ENCODE measurements at regions not wholly inside any gene's neighbourhood (a gene's known extent, or its start where the extent isn't known, plus 50 kb on each side); places are given as distances from the start of the nearest gene placed in this dataset.
A peak's percentile ranks its signal among the peaks of the same experiment; 100 is the strongest.

DNA sequence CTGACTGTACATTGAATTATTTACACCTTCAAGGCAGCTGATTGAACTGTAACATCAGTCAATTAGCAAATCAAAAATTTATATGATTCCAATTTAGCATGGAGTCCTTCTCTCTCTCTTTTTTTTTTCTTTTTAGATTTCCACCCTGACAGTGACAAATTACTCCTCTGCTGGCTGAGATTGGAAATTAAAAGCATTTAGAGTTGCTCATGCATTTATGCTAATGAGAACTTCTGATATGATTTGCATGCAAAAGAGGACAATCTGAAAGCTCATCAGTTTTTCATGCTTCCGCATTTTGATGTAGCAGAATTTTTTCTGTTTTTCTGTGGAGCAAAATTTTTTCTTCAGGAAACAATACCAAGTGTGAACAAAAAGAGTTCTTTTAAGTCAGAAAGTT is 130.5 kb upstream of the NOX3 start:
- DNase-seq: no peak
- in situ Hi-C loops (cut with HindIII; ENCODE audit: low pct_ligation_motif_present, low sequenced_read_pairs): no loop called here
- Histone ChIP-seq H3K27me3 (replicated peaks) (no peaks in the 10 kb centered on the region), H3K36me3 (replicated peaks) (no peaks in the 10 kb centered on the region), H3K4me3 (ENCODE audit: low read depth, low read length) (no peak overlapping the region), H3K27ac (no peak overlapping the region)
- TF ChIP-seq, protein P1, sequence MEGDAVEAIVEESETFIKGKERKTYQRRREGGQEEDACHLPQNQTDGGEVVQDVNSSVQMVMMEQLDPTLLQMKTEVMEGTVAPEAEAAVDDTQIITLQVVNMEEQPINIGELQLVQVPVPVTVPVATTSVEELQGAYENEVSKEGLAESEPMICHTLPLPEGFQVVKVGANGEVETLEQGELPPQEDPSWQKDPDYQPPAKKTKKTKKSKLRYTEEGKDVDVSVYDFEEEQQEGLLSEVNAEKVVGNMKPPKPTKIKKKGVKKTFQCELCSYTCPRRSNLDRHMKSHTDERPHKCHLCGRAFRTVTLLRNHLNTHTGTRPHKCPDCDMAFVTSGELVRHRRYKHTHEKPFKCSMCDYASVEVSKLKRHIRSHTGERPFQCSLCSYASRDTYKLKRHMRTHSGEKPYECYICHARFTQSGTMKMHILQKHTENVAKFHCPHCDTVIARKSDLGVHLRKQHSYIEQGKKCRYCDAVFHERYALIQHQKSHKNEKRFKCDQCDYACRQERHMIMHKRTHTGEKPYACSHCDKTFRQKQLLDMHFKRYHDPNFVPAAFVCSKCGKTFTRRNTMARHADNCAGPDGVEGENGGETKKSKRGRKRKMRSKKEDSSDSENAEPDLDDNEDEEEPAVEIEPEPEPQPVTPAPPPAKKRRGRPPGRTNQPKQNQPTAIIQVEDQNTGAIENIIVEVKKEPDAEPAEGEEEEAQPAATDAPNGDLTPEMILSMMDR (IDR thresholded peaks at IDR 0.05; ENCODE audit: low read depth, low read length, missing control alignments): no peak

DNA sequence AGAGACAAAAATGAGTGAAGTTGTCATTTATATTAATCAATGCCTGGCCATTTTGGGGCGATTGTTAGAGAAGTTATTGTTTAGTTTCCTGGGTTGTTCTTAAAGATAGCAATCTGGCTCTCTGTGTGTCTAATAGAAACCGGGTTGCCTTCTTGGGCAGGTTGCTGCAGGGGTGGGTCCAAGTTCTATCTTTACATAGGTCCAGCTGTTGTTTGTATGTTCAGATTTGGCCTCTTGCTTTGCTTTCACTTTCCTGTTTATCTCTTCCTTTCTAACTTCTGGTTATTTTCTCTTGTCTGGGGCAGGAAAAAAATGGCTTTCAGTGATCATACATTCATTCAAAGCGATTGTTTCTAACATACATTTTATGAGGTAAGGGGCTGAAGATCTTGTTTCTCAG is 128.4 kb upstream of the NOX3 start:
- Histone ChIP-seq H3K36me3 (replicated peaks) (no peaks in the 10 kb centered on the region), H3K4me3 (ENCODE audit: low read depth, low read length) (no peak overlapping the region), H3K27ac (no peak overlapping the region), H3K27me3 (replicated peaks) (no peaks in the 10 kb centered on the region)
- no peak for DNase-seq
- TF ChIP-seq, protein P1 (IDR thresholded peaks at IDR 0.05; ENCODE audit: low read depth, low read length, missing control alignments): no peak
- in situ Hi-C loops (cut with HindIII; ENCODE audit: low pct_ligation_motif_present, low sequenced_read_pairs): no loop called here

DNA sequence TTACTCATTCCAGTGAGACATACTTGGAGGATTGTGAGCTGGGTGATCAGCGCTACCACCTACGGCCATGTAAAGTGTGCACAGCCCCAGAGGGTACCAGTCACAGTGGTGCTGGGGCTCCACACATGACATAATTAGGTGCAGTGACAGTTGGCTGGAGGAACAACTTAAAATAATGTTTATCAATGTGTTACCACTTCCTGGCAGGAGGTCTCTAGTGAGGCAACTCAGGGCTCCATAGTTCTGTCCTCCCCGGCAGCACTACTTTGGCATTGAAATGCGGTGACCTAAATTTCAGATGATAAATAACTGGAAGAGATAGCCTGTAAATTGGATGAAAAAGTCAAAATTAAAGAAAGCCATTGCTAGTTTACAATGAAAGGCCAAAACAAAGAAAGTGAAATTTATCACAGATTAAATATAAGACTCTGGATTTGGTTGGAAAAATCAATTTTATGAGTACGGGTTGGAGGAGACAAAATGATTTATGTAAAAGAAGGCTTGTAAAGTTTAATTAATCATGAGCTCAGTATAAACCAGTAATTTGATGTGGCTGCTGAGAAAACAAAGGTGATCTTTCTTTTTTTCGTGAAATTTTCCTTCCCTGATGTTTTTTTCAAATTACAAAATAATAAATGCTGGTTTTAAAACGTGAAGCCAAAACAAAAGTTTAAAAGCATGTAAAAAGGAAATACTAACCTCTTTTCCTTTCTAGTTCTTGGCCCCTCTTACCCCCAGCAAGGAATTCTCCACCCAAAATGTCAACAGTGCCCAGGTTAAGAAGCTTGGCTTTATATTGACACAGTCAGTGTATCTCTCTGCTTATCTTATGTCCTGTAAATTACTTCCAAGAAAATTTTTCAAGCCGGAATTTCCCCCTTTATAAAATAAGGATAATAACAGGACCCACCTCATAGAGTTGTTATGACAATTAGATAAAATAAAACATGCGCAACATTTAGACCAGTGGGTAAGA is 126.7 kb upstream of the NOX3 start:
- in situ Hi-C loops (cut with HindIII; ENCODE audit: low pct_ligation_motif_present, low sequenced_read_pairs): no loop called here
- H3K27me3 ChIP-seq (replicated peaks): no peaks in the 10 kb centered on the region
- TF ChIP-seq, protein P1 (IDR thresholded peaks at IDR 0.05; ENCODE audit: low read depth, low read length, missing control alignments): no peak

DNA sequence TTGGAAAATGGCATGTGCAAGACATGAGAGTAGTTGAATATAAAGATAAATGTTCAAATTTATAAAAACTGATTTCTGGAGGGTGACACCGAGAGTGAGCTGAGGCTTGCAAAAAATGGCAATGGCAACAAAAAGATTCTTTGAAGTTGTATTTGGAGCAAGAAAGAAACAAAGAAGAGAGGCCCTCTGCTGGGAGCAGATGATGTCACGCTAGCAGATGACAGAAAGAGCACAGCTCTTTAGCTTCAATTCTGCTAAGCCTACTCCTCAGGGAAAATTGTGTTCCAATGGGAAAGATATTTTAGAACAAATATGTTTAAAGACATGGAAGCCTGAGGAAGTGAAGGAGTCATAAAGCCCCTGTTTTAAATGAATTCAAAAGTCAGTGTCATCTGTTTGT is 125.3 kb upstream of the NOX3 start:
- Histone ChIP-seq H3K36me3 (replicated peaks) (no peaks in the 10 kb centered on the region), H3K4me3 (ENCODE audit: low read depth, low read length) (no peak overlapping the region), H3K27me3 (replicated peaks) (no peaks in the 10 kb centered on the region), H3K27ac (no peak overlapping the region)
- DNase-seq: no peak
- TF ChIP-seq, protein P1 (IDR thresholded peaks at IDR 0.05; ENCODE audit: low read depth, low read length, missing control alignments): peak; percentile 45
- in situ Hi-C loops (cut with HindIII; ENCODE audit: low pct_ligation_motif_present, low sequenced_read_pairs): no loop called here

More for the DNA sequence above, 126.7 kb upstream of the NOX3 start:
- H3K36me3 ChIP-seq (replicated peaks): no peaks in the 10 kb centered on the region
- H3K4me3 ChIP-seq (ENCODE audit: low read depth, low read length): no peak overlapping the region
- no peak overlapping the region for H3K27ac ChIP-seq
- no peak for DNase-seq

DNA sequence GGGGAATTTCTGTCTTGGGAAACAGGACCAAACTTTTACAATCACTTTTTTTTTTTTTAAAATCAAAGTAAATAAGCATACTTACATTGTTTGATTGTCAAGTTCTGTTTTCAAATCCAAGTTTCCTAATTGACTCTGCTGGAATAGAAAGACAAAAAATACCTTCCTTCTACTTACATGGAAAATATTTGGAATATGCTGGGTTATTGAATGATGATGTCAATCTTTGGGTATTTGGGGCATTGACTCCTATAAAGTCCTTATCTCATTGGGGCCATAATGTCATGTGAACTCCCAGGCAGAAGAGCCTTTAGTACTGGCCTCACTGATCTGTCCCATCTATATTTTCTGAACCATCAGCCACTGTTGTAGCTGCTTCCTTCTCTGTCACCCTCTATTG is 122.6 kb upstream of the NOX3 start:
- TF ChIP-seq, protein P1 (IDR thresholded peaks at IDR 0.05; ENCODE audit: low read depth, low read length, missing control alignments): no peak
- no peak overlapping the region for H3K4me3 ChIP-seq (ENCODE audit: low read depth, low read length)
- no peaks in the 10 kb centered on the region for H3K36me3 ChIP-seq (replicated peaks)
- H3K27ac ChIP-seq: no peak overlapping the region
- in situ Hi-C loops (cut with HindIII; ENCODE audit: low pct_ligation_motif_present, low sequenced_read_pairs): no loop called here
- H3K27me3 ChIP-seq (replicated peaks): no peaks in the 10 kb centered on the region
- DNase-seq: no peak
